NCI-H524 (cell line): ENCODE measurements at regions not wholly inside any gene's neighbourhood (a gene's known extent, or its start where the extent isn't known, plus 50 kb on each side); places are given as distances from the start of the nearest gene placed in this dataset.
"Not testable (repeated sequence)": the region's sequence is repeated elsewhere in the genome, so short reads cannot be mapped to it uniquely, and the experiment has no call there.

Experiments used
- DNase-seq, 2 experiments: peaks; one replicate each; lab custom pipeline; 2025; lab: John Stamatoyannopoulos, UW

DNA sequence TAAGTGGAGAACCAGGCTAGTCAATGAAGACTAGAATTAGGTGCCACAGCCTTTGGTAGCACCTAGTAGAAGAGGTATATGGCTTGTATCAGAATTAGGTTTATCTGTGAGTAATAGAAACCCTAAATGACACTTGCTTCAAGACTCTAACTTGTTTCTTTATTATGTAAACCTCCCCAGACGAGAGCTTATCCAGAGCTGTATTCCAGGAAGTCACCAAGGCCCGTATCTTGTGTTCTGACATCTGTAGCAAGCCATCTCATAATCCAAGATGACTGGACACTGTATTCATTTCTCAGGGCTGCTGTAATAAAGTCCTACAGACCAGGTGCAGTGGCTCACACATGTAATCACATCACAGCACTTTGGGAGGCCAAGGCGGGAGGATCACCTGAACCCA, 56.7 kb upstream of the PPP1R12A start:
- no peak for DNase-seq

DNA sequence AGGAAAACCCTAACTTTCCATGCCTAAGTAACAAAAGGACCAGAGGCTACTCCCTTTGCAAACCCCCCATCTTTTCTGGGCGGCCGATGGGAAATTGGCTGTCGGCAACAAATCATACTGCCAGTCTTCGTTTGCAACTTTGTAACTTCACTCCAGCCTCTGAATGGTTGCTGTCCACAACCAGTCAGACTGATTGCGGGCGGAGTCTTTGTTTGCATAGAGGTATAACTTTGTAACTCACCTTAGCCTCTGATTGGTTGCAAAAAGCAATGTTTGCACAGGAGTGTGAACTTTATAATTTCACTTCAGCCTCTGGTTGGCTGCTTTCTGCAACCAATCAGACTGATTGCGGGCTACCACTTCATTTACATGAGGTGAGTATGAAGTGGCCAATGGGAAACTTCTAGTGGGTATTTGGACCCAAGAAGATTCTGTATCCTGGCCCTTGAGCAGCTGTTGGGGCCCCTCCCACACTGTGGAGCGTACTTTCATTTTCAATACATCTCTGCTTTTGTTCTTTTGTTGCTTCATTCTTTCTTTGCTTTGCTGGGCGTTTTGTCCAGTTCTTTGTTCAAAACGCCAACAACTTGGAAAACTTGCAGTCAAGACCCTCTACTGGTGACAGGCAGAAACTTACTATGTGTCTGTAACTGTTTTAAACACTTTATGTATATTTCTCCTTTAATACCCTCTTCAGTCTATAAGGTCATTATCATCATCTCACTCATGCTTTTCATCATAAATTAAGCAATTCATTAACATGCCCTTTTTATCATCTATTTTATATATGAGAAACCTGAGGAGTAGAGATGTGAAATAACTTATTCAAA, 55.8 kb upstream of the PPP1R12A start:
- not testable (repeated sequence) for DNase-seq

DNA sequence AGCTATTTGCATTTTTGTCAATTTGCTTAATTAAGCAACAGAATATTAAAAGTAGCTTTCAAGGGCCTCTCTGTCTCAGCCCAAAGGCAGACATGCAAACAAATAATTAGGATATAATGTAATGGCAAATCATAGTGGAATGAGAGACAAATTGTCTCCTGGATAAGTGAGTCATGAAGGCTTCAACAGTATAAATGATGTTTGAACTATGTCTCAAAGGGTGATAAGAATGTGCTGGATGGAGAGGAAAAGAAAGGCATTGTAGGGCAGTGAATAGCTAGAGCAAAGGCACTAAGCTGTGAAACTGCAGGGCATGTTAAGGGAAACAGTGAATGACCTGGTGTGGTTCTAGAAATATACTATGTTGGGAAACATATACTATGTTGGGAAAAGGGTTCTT, 53.5 kb upstream of the PPP1R12A start:
- DNase-seq, result no peak

- DNase-seq, result no peak
Observed at GRCh38 chr12:79987731-79988130, 52.8 kb upstream of the PPP1R12A start.
